GM23248 (cell line): ENCODE measurements at regions not wholly inside any gene's neighbourhood (a gene's known extent, or its start where the extent isn't known, plus 50 kb on each side); places are given as distances from the start of the nearest gene placed in this dataset. TPM values are rescaled to one million over a fixed set of nuclear protein-coding genes. Genes with fewer than 3 reads are reported as not detected.
"Not testable (repeated sequence)": the region's sequence is repeated elsewhere in the genome, so short reads cannot be mapped to it uniquely, and the experiment has no call there.

Source experiments
- DNase-seq: peaks from one replicate; pipeline ENCODE4 v3.0.0-alpha.2; 2015
- H2AFZ ChIP-seq: fragments of 200-600 bp; sonication (generic); 2 replicates; pipeline ENCODE4 v1.6.1; 2016; ENCODE audit warnings: antibody characterized with exemption
- H3F3A ChIP-seq: fragments of 200-600 bp; sonication (generic); 2 replicates; pipeline ENCODE4 v1.6.1; 2016; ENCODE audit warnings: mild to moderate bottlenecking, antibody characterized with exemption, mixed run types; ENCODE audit not compliant: insufficient read depth
- H3K27ac ChIP-seq: fragments of 200-600 bp; sonication (generic); 2 replicates; pipeline ENCODE4 v1.5.1; 2016; ENCODE audit warnings: mild to moderate bottlenecking
- H3K27me3 ChIP-seq: fragments of 200-600 bp; sonication (generic); replicated peaks from 2 replicates; pipeline ENCODE4 v1.6.1; 2016; ENCODE audit warnings: mild to moderate bottlenecking; ENCODE audit not compliant: insufficient read depth
- H3K36me3 ChIP-seq: fragments of 200-600 bp; sonication (generic); 2 replicates; pipeline ENCODE4 v1.6.1; 2016; ENCODE audit warnings: low read depth, mild to moderate bottlenecking
- H3K4me1 ChIP-seq: fragments of 200-600 bp; sonication (generic); 2 replicates; pipeline ENCODE4 v1.6.1; 2016; ENCODE audit warnings: mild to moderate bottlenecking; ENCODE audit not compliant: insufficient read depth
- H3K4me2 ChIP-seq: fragments of 200-600 bp; sonication (generic); one replicate; pipeline ENCODE4 v1.6.1; 2016; ENCODE audit warnings: mild to moderate bottlenecking; ENCODE audit not compliant: unreplicated experiment
- H3K4me3 ChIP-seq: fragments of 200-600 bp; sonication (generic); 2 replicates; pipeline ENCODE4 v1.5.1; 2016; ENCODE audit warnings: mild to moderate bottlenecking
- H3K79me2 ChIP-seq: fragments of 200-600 bp; sonication (generic); 2 replicates; pipeline ENCODE4 v1.6.1; 2016; ENCODE audit warnings: mild to moderate bottlenecking; ENCODE audit not compliant: insufficient read depth
- H3K9ac ChIP-seq: fragments of 200-600 bp; sonication (generic); 2 replicates; pipeline ENCODE4 v1.6.1; 2016; ENCODE audit warnings: mild to moderate bottlenecking
- H3K9me2 ChIP-seq: fragments of 200-600 bp; sonication (generic); 2 replicates; pipeline ENCODE4 v1.6.1; 2016; ENCODE audit warnings: mixed run types, mild to moderate bottlenecking, moderate library complexity; ENCODE audit not compliant: insufficient read depth
- H3K9me3 ChIP-seq: fragments of 200-600 bp; sonication (generic); one replicate; pipeline ENCODE4 v1.6.1; 2017; ENCODE audit warnings: low read depth
- H4K20me1 ChIP-seq: fragments of 200-600 bp; sonication (generic); 2 replicates; pipeline ENCODE4 v1.6.0; 2016; ENCODE audit not compliant: insufficient read depth
- whole genome bisulfite sequencing, 2 experiments: methylation state at CpG; one replicate each; pipeline ENCODE4 v1.1.6; 2015 to 2017; ENCODE audit warnings: low lambda C conversion rate in 2 of 2, low coverage in 1 of 2; ENCODE audit errors: missing lambda C conversion rate in 2 of 2; 5-methylcytosine and 5-hydroxymethylcytosine counted together
- in situ Hi-C: fragments of 300-500 bp; cut with MboI; formaldehyde crosslinking; loops from 2 replicates; pipeline ENCODE4 v1.15.0; 2020
- small RNA-seq: library from RNA; depleted of rRNA; stranded (forward); fragments of <200 nt; gene quantifications from one replicate; pipeline ENCODE3, GENCODE V24; 2014; ENCODE audit warnings: low read depth, low replicate concordance

DNA sequence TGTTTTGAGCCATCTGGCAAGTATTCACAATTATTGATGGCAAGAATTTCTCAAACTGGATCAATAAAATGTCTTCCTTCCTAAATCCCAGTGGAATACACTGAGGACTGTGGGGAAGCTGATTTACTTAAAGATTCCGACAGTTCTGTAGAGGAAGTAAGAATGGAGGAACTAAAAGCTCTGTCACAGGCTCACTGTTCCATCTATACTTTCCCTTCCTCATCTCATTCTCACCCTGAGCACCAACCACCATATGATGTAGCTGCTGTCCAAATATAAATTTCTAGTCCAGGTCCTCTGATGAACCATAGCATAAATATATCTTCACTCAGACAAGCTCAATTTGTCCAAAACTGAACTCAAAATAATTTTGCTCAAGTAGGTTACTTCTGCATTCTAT, 49.8 kb upstream of the POMZP3 start:
- in situ Hi-C loops, result not testable (repeated sequence)

More for the DNA sequence above, 49.8 kb upstream of the POMZP3 start:
- not testable (repeated sequence) for H2AFZ ChIP-seq, H3K4me1 ChIP-seq, H3K36me3 ChIP-seq, H3K79me2 ChIP-seq, H3K9ac ChIP-seq, H3K4me3 ChIP-seq, H3K27ac ChIP-seq, DNase-seq, H3K9me2 ChIP-seq, H3F3A ChIP-seq, H3K9me3 ChIP-seq, H3K27me3 ChIP-seq, H3K4me2 ChIP-seq, H4K20me1 ChIP-seq
- 71 to 72% methylated on average over 1 of the region's 1 CpG for WGBS, 2 experiments

Small RNA genes lying in the stretch of these regions (small RNA-seq; reads per million reads assigned to genes)
- not detected for gene AC114737.2
